ENCODE measurements at regions not wholly inside any gene's neighbourhood (a gene's known extent, or its start where the extent isn't known, plus 50 kb on each side); places are given as distances from the start of the nearest gene placed in this dataset.
"Not testable (repeated sequence)": the region's sequence is repeated elsewhere in the genome, so short reads cannot be mapped to it uniquely, and the experiment has no call there.

GRCh38 chr21:28034916-28035315 is 957.8 kb downstream of the LTN1 start:
- DNase-seq = not testable (repeated sequence)

GRCh38 chr21:28034334-28034733 is 958.3 kb downstream of the LTN1 start:
- DNase-seq = not testable (repeated sequence)

GRCh38 chr21:28032652-28033051 is 960.0 kb downstream of the LTN1 start:
- DNase-seq = not testable (repeated sequence)

- not testable (repeated sequence) for DNase-seq
These were observed 961.6 kb downstream of the LTN1 start for GRCh38 chr21:28031066-28031465.

GRCh38 chr21:28025111-28025510 is 967.6 kb downstream of the LTN1 start:
- no peak for DNase-seq

GRCh38 chr21:28018741-28019669 is 973.7 kb downstream of the LTN1 start:
- no peak for DNase-seq

GRCh38 chr21:28018213-28018612 is 974.5 kb downstream of the LTN1 start:
- DNase-seq = no peak

GRCh38 chr21:28016571-28016970 is 976.1 kb downstream of the LTN1 start:
- no peak for DNase-seq

- DNase-seq = not testable (repeated sequence)
These were observed 979.6 kb downstream of the LTN1 start for GRCh38 chr21:28013123-28013522.

GRCh38 chr21:28011970-28012369 is 980.7 kb downstream of the LTN1 start:
- DNase-seq = not testable (repeated sequence)

GRCh38 chr21:28008245-28008644 is 984.4 kb downstream of the LTN1 start:
- DNase-seq = not testable (repeated sequence)

- DNase-seq = not testable (repeated sequence)
These were observed 989.0 kb downstream of the LTN1 start for GRCh38 chr21:28003627-28004026.

GRCh38 chr21:27996906-27997305 is 995.8 kb downstream of the LTN1 start:
- DNase-seq = not testable (repeated sequence)

GRCh38 chr21:27984663-27985325 is 1007.9 kb downstream of the LTN1 start:
- DNase-seq = not testable (repeated sequence)

- not testable (repeated sequence) for DNase-seq
These were observed 1012.6 kb upstream of the ADAMTS5 start for GRCh38 chr21:27979446-27979845.

GRCh38 chr21:27975514-27975913 is 1008.6 kb upstream of the ADAMTS5 start:
- DNase-seq = no peak

- DNase-seq = not testable (repeated sequence)
These were observed 1007.3 kb upstream of the ADAMTS5 start for GRCh38 chr21:27974152-27974551.

- DNase-seq = not testable (repeated sequence)
These were observed 1001.4 kb upstream of the ADAMTS5 start for GRCh38 chr21:27968240-27968639.

GRCh38 chr21:27954543-27955165 is 987.8 kb upstream of the ADAMTS5 start:
- no peak for DNase-seq

- peak; percentile 36 for DNase-seq
These were observed 986.6 kb upstream of the ADAMTS5 start for GRCh38 chr21:27953340-27954045.

GRCh38 chr21:27949093-27949492 is 982.2 kb upstream of the ADAMTS5 start:
- DNase-seq = not testable (repeated sequence)

GRCh38 chr21:27930108-27930767 is 963.4 kb upstream of the ADAMTS5 start:
- not testable (repeated sequence) for DNase-seq

All from GF-D8 (cell line).